GM12801 (cell line): ENCODE measurements at regions not wholly inside any gene's neighbourhood (a gene's known extent, or its start where the extent isn't known, plus 50 kb on each side); places are given as distances from the start of the nearest gene placed in this dataset.

Source experiments
- CTCF ChIP-seq: IDR thresholded peaks from one replicate; pipeline ENCODE4 v1.5.1; 2011; ENCODE audit warnings: control low read depth; ENCODE audit not compliant: insufficient read length; ENCODE audit errors: extremely low read depth

- TF ChIP-seq CTCF = no peak
Measured at GRCh38 chr22:22986008-22986407, 84.3 kb upstream of the GNAZ start.

- no peak for TF ChIP-seq CTCF
Measured at GRCh38 chr22:22986640-22987039, 83.7 kb upstream of the GNAZ start.

GRCh38 chr22:22988150-22988549 lies 82.2 kb upstream of the GNAZ start:
- no peak for TF ChIP-seq CTCF

GRCh38 chr22:22988785-22989184 lies 81.5 kb upstream of the GNAZ start:
- TF ChIP-seq CTCF = no peak

- TF ChIP-seq CTCF = no peak
Measured at GRCh38 chr22:22989856-22990255, 80.5 kb upstream of the GNAZ start.

- no peak for TF ChIP-seq CTCF
Measured at GRCh38 chr22:22992474-22992873, 77.8 kb upstream of the GNAZ start.

GRCh38 chr22:22993184-22993583 lies 77.1 kb upstream of the GNAZ start:
- TF ChIP-seq CTCF = no peak

- TF ChIP-seq CTCF = no peak
Measured at GRCh38 chr22:22995166-22995565, 75.2 kb upstream of the GNAZ start.
